ENCODE measurements at regions not wholly inside any gene's neighbourhood (a gene's known extent, or its start where the extent isn't known, plus 50 kb on each side); places are given as distances from the start of the nearest gene placed in this dataset.
"Not testable (repeated sequence)": the region's sequence is repeated elsewhere in the genome, so short reads cannot be mapped to it uniquely, and the experiment has no call there.

DNA sequence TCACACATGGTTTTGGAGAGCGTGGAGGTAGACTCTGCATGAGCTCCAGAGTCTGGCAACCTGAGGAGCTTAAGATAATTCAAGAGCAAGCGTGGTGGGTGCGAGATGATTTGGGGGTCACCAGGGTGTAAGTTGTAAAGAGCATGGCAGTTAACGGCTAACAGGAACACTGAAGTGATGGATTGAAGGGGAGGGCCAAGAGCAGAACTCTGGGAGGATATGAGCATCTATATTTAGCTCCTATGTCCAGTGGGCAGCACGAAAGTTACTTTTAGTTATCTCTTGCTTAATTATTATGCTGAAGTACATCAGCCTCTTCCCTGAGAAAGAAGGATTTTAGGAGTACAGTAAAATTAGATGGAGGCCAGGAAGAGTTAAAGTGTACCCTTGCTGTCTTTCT lies 231.9 kb upstream of the HAND2 start:
- DNase-seq (ENCODE audit: low spot score) = no peak

DNA sequence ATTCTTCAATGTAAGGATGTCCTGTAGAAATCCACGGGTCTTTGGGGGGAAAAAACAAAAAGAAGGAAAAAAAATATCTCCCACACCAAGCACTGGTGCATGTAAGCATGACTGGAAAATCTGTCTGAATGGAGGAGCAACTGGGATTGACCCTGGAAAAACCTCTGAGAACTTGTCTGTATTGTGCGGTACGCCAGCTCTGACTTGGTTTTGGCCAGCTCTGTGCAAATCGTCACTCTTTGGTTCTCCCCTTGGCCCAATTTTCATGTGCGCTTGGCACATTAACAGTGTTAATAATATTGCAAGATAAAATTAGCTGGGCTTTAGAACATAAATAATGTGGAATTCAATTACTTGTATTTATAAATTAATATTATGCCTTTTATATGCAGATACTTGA lies 231.2 kb upstream of the HAND2 start:
- DNase-seq (ENCODE audit: low spot score) = no peak

GRCh38 chr4:173758132-173758531 lies 228.1 kb upstream of the HAND2 start:
- DNase-seq (ENCODE audit: low spot score) = no peak

- no peak for DNase-seq (ENCODE audit: low spot score)
Measured at GRCh38 chr4:173753408-173753807, 223.4 kb upstream of the HAND2 start.

GRCh38 chr4:173752610-173753230 lies 222.7 kb upstream of the HAND2 start:
- peak; percentile 50 for DNase-seq (ENCODE audit: low spot score)

DNA sequence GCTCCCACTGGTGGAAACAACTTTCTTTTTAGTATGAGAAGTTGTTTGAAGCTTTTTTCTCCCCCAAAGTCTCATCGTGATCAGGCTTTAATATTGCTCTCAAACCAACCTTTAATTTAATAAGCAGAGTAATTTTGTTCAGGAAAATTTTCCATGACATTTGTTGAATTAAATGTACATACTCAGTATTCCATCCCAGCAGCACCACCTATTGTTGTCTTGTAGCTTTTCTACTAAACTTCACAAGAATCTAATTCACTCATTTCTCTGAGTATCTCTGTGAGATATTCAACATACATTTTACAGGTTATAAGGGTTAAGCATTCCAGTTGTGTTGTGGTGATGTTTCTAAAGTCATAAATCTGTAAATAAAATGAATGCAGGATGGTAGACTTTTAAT lies 218.3 kb upstream of the HAND2 start:
- DNase-seq (ENCODE audit: low spot score) = no peak

DNA sequence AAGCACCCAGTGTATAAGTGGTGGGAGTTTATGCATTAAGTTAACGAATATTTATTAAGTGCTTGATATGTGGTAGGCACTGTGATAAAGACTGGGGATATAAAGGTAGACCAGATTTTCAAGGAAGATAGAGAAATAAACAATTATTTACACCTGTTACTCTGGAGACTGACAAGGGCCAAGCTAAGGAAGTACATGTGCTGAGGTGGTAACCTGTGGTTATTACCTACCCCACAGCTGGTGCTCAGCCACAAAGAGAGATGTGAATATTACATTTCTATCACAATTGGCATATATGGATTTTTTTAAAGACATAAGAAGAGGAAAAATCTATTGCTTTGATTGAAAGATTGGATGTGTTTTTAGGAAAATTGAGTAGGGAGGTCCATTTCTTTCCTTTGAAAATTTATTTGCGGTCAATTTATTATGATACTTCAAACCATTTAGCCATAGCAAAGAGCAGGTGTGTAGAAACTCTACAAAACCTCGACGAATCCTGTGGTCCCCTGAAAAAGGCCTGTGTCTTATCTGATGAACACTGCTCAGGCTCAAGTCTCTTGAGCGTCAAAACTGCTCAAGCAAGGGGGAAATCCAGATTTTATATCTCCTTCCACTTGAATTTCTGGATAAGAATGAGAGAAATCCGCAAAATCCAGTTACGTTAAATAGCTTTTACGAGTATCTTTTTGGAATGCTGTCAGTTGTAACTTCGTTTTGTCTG lies 217.7 kb upstream of the HAND2 start:
- no peak for DNase-seq (ENCODE audit: low spot score)

DNA sequence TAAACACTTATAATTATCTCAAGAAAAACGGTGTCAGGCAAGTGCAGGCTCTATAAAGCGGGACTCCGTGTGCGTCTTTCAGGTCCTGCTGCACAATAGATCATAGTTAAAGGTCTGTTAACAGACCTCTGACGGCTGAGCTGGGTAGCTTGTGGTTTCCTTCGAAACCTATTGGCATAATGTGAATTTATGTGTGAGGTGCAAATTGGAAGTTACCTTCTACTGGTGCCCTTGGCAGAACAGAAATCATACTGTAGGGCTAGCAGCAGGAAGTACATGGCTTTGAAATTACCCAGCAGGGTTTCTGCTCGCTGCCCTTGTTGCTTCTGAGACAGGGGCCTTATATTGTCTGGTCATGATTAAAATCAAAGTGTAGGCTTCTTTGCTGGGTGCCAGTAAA lies 216.4 kb upstream of the HAND2 start:
- no peak for DNase-seq (ENCODE audit: low spot score)

DNA sequence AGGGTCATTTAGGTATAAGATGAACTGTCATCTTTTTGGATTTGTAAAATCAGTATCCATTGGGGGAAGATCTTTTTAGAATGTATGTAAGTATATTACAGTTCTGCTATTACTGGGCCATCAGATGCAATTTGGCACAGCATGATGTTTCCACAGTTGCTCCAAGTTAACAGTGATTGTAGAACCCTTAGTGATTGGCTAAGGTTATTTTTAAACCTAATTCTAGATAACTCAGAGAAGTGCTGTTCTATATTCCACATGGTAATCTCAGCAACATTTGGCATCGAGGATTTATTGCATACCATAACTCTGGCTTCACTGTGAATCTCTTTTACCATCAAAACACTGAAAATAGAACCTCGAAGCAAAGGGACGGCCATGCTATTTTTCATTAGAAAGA lies 215.7 kb upstream of the HAND2 start:
- no peak for DNase-seq (ENCODE audit: low spot score)

DNA sequence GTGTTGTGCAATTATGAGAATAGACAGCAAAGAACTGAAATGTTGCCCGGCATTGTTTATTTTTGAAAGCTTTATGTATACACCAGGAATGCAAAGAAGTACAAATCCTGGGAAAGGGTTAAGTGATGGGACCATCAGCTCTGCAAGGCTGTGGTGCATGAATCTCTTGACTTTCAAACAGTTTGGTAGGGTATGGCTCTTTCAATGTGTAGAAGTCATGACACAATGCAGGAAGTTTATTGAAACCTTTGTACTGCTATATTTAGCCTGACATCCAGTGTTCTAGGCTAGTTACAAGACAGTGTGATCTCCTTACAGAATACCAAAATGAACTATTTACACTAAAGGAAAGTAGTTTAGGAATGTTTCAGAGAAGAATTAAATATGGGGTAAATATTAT lies 206.8 kb upstream of the HAND2 start:
- no peak for DNase-seq (ENCODE audit: low spot score)

DNA sequence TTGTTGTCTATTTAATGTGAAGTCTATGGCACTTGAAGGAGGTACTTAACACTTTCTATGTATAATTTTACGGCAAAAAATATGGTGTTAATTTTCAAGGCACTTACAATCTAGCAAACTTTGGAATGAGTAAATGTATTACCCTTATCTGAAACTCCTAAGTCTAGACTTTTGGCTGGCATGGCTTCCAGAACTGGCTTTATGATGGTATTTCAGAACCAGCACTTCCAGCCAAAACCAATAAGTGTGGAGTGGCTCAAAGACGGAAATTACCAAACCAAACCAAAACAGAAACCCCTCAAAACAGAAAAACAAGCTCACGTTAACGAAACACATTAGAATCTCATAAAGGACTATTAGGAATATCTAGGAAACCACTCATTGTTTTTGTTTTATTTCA lies 205.6 kb upstream of the HAND2 start:
- no peak for DNase-seq (ENCODE audit: low spot score)

- no peak for DNase-seq (ENCODE audit: low spot score)
Measured at GRCh38 chr4:173735049-173735448, 205.0 kb upstream of the HAND2 start.

DNA sequence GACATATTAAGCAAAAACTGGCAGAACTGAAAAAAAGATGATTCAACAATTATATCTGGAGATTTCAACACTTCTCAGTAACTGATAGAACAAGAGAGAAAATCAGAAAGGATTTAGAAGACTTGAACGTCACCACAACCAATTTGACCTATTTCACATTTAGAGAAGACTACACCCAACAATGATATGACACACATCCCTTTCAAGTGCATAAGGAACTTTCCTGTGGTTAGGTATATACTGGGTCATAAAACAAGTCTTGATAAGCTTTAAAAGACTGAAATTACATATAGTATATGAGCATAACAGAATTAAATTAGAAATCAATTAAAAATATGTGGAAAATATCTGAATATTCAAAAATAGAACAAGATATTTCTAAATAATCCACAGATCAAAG lies 201.2 kb upstream of the HAND2 start:
- DNase-seq (ENCODE audit: low spot score) = no peak

DNA sequence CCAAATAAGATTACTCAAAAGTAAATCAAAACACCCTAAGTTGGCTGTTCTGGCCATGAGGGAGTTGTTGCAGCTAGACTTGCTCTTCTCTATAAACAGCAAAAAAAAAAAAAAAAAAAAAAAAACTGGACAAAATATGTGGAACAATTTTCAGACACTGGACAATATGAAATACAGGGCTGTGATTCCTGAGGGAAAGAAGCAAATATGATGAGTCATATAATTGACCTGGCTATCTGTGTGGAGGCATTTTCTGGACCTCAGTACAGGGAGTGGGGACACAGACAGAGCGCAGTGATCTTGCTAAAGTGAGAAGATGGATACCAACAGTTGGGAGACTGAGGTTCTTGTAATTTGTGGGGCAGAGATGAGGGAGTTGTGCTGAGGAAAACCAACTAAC lies 192.0 kb upstream of the HAND2 start:
- no peak for DNase-seq (ENCODE audit: low spot score)

DNA sequence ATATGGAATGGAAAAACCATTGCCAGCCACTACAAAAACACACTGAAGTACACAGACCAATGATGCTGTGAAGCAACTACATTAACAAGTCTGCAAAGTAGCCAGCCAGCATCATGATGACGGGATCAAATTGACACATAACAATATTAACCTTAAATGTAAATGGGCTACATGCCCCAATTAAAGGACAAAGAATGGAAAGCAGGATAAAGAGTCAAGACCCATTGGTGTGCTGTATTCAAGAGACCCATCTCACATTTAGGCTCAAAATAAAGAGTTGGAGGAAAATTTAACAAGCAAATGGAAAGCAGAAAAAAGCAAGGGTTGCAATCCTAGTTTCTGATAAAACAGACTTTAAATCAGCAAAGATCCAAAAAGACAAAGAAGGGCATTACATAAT lies 188.5 kb upstream of the HAND2 start:
- DNase-seq (ENCODE audit: low spot score) = not testable (repeated sequence)

- no peak for DNase-seq (ENCODE audit: low spot score)
Measured at GRCh38 chr4:173717581-173717980, 187.6 kb upstream of the HAND2 start.

GRCh38 chr4:173714456-173714855 lies 184.4 kb upstream of the HAND2 start:
- no peak for DNase-seq (ENCODE audit: low spot score)

DNA sequence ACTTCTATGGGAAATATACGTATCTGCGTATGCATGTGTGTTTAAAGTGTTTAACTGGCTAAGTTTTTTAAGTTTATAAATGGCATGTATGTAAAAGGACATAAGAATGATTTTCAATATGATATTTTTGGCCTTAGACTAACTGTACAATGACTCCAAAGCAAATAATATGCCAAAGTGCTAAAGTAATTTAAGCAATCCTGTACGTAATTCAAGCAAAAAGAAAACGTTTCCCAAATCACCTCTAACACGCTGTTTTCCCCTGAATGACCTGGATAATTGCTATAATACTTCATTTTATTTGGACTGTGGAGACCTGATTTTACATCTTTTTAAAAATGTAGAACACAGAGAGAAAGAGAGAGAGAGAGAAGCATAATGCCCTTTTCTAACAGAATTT lies 183.0 kb upstream of the HAND2 start:
- no peak for DNase-seq (ENCODE audit: low spot score)

DNA sequence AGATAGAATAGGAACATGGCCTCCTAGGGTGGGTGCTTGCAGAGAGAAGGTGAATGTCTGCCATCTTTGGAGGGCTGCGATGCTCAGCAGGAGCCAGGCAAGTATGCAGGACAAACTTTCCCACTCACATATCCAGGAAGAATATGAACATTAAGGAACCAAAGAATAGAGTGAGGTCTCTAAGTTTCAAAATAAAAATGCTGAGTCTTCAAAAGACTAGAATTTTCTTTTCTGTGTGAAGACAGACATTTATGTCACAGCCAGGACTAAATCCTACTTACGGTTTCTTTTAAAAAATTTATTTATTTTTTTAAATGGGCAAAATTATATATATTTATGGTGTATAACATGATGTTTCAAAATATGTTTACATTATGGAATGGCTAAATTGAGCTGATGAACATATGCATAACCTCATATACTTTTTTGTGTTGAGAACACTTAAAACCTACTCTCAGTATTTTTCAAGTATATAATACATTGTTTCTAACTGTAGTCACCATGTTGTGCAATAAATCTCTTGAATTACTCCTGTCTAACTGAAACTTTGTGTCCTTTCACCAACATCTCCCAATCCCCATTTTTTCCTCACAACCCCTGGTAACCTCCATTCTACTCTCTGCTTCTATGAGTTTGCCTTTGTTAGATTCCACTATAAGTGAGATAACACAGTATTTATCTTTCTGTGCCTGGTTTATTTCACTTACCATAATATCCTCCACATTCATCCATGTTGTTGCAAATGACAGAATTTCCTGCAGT lies 177.8 kb upstream of the HAND2 start:
- DNase-seq (ENCODE audit: low spot score) = no peak

GRCh38 chr4:173704201-173704600 lies 174.2 kb upstream of the HAND2 start:
- DNase-seq (ENCODE audit: low spot score) = no peak

GRCh38 chr4:173703021-173703420 lies 173.0 kb upstream of the HAND2 start:
- DNase-seq (ENCODE audit: low spot score) = no peak

DNA sequence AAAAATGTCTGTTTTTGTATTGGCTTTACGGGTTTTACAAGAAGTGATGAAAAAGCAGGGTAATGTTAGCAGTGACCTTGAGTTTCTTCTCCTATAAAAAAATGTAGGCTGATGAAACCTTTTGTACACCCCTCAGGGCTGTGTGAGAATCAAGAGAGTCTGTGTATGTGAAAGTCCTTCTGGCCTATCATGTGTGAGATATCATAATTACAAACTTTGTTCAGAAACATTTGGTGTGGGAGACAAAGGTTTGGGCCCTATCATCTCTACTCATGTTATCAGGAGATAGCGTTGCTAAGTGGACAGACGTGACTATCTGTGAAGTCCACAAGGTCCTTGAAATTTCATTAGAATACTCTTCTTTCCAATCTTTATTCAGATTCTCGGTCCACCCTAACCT lies 170.6 kb upstream of the HAND2 start:
- no peak for DNase-seq (ENCODE audit: low spot score)

DNA sequence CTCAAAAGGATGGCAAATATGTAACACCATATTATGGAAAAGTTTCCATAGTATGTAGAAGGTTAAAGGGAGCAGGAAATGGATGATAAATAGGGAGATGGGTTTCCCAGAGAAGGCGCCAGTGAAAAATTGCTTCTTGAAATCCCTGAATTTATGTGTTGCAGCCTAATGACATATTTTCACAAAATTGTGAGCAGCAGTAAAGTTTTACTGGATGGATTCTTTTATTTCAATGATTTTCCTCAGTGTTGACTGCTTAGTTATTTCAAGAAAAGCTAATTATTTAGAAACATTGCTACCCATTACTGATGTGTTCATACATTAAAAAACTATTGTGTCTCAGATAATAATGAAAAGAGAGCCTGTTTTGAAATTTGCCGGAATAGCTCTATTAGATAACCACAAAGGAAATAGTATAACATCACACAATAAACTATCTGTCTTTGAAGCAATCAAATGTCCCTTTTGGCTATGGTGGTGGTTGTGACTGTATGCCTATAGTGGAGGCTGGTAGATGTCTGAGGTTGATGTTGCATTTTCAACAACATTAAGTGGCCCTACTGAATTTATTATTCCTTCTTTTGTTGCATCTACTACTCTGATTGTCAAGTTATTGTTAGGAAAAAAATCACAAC lies 169.9 kb upstream of the HAND2 start:
- DNase-seq (ENCODE audit: low spot score) = no peak
